ENCODE measurements at regions not wholly inside any gene's neighbourhood (a gene's known extent, or its start where the extent isn't known, plus 50 kb on each side); places are given as distances from the start of the nearest gene placed in this dataset.

- TF ChIP-seq CTCF (IDR thresholded peaks at IDR 0.05; ENCODE audit: insufficient read depth, low read length): no peak
- TF ChIP-seq REST (IDR thresholded peaks at IDR 0.05; ENCODE audit: insufficient replicate concordance, low read depth): no peak
These were observed 270.4 kb upstream of the SPRY2 start for GRCh38 chr13:80611310-80611709.

Data from HL-60 (cell line).